ENCODE measurements at regions not wholly inside any gene's neighbourhood (a gene's known extent, or its start where the extent isn't known, plus 50 kb on each side); places are given as distances from the start of the nearest gene placed in this dataset.

- TF ChIP-seq CTCF (conservative IDR thresholded peaks at IDR 0.05; ENCODE audit: low read depth, low read length), result no peak
- no peak for TF ChIP-seq EZH2 (IDR thresholded peaks at IDR 0.05; ENCODE audit: borderline replicate concordance, low read depth, low read length, poor library complexity, severe bottlenecking)
Measured at GRCh38 chr13:79997244-79997643, 343.7 kb downstream of the SPRY2 start.
